SK-N-SH treated with all-trans-retinoic acid at 6 μM for 48 hours (cell line): ENCODE measurements at regions not wholly inside any gene's neighbourhood (a gene's known extent, or its start where the extent isn't known, plus 50 kb on each side); places are given as distances from the start of the nearest gene placed in this dataset.

Source experiments
- ATAC-seq: fragments of 200-7000 bp; cut with Tn5 transposase; 3 replicates; pipeline ENCODE4 v1.9.1; 2020; ENCODE audit warnings: mild to moderate bottlenecking, moderate library complexity
- ARNTL ChIP-seq: fragments of 450-650 bp; formaldehyde crosslinking; IDR thresholded peaks from 2 replicates; pipeline ENCODE4 v1.5.0; 2020; ENCODE audit warnings: low read depth, mild to moderate bottlenecking, moderate library complexity, borderline replicate concordance
- BACH2 ChIP-seq: fragments of 250-450 bp; sonication (Bioruptor Pico); IDR thresholded peaks from 2 replicates; pipeline ENCODE4 v1.9.0; 2021; ENCODE audit warnings: mild to moderate bottlenecking, borderline replicate concordance
- CSDC2 ChIP-seq: fragments of 250-450 bp; sonication (Bioruptor Pico); IDR thresholded peaks from 2 replicates; pipeline ENCODE4 v1.5.0; 2020; ENCODE audit warnings: mild to moderate bottlenecking, moderate library complexity
- ESRRG ChIP-seq: fragments of 250-450 bp; sonication (Bioruptor Pico); IDR thresholded peaks from 2 replicates; pipeline ENCODE4 v1.6.1; 2021; ENCODE audit warnings: mild to moderate bottlenecking
- GLIS3 ChIP-seq: fragments of 250-450 bp; sonication (Bioruptor Pico); IDR thresholded peaks from 2 replicates; pipeline ENCODE4 v1.5.0; 2020; ENCODE audit warnings: mild to moderate bottlenecking, moderate library complexity
- ISL1 ChIP-seq: fragments of 250-450 bp; sonication (Bioruptor Pico); IDR thresholded peaks from 2 replicates; pipeline ENCODE4 v2.1.2; 2022; ENCODE audit warnings: mild to moderate bottlenecking, moderate library complexity
- OSR1 ChIP-seq: fragments of 250-450 bp; sonication (Bioruptor Pico); IDR thresholded peaks from 2 replicates; pipeline ENCODE4 v1.8.0; 2022; ENCODE audit warnings: moderate library complexity, mild to moderate bottlenecking, inconsistent platforms
- PATZ1 ChIP-seq: fragments of 250-450 bp; sonication (Bioruptor Pico); IDR thresholded peaks from 2 replicates; pipeline ENCODE4 v1.8.0; 2020; ENCODE audit warnings: mild to moderate bottlenecking, moderate library complexity, borderline replicate concordance
- POU6F1 ChIP-seq: fragments of 250-450 bp; sonication (Bioruptor Pico); IDR thresholded peaks from 2 replicates; pipeline ENCODE4 v1.8.0; 2021; ENCODE audit warnings: low read depth, mild to moderate bottlenecking, moderate library complexity, borderline replicate concordance
- PPARA ChIP-seq: fragments of 250-450 bp; sonication (Bioruptor Pico); IDR thresholded peaks from 2 replicates; pipeline ENCODE4 v1.5.0; 2020; ENCODE audit warnings: mild to moderate bottlenecking, borderline replicate concordance
- RARB ChIP-seq: fragments of 250-450 bp; sonication (Bioruptor Pico); IDR thresholded peaks from 2 replicates; pipeline ENCODE4 v1.8.0; 2021; ENCODE audit warnings: mild to moderate bottlenecking, moderate library complexity
- SNAI2 ChIP-seq: fragments of 250-450 bp; sonication (Bioruptor Pico); IDR thresholded peaks from 2 replicates; pipeline ENCODE4 v1.5.0; 2020; ENCODE audit warnings: mild to moderate bottlenecking, moderate library complexity
- TCF4 ChIP-seq: fragments of 250-450 bp; sonication (Bioruptor Pico); IDR thresholded peaks from 2 replicates; pipeline ENCODE4 v1.8.0; 2021; ENCODE audit warnings: mild to moderate bottlenecking, moderate library complexity, borderline replicate concordance
- TOX ChIP-seq: fragments of 250-450 bp; sonication (Bioruptor Pico); IDR thresholded peaks from 2 replicates; pipeline ENCODE4 v1.8.0; 2021; ENCODE audit warnings: mild to moderate bottlenecking, moderate library complexity, borderline replicate concordance
- TSHZ2 ChIP-seq: fragments of 250-450 bp; sonication (Bioruptor Pico); IDR thresholded peaks from 2 replicates; pipeline ENCODE4 v1.5.0; 2020; ENCODE audit warnings: mild to moderate bottlenecking, moderate library complexity
- ZC3H10 ChIP-seq: fragments of 250-450 bp; sonication (Bioruptor Pico); IDR thresholded peaks from 2 replicates; pipeline ENCODE4 v1.5.1; 2021; ENCODE audit warnings: mild to moderate bottlenecking, moderate library complexity
- ZFP30 ChIP-seq: fragments of 450-650 bp; formaldehyde crosslinking; IDR thresholded peaks from 2 replicates; pipeline ENCODE4 v1.5.0; 2022; ENCODE audit warnings: mild to moderate bottlenecking, moderate library complexity
- ZNF565 ChIP-seq: fragments of 450-650 bp; formaldehyde crosslinking; conservative IDR thresholded peaks from 2 replicates; pipeline ENCODE4 v1.5.0; 2020; ENCODE audit warnings: low read depth, mild to moderate bottlenecking, moderate library complexity
- ZNF70 ChIP-seq: fragments of 450-650 bp; formaldehyde crosslinking; IDR thresholded peaks from 2 replicates; pipeline ENCODE4 v1.5.0; 2020; ENCODE audit warnings: mild to moderate bottlenecking, moderate library complexity
- ZNF8 ChIP-seq: fragments of 450-650 bp; formaldehyde crosslinking; IDR thresholded peaks from 2 replicates; pipeline ENCODE4 v1.5.0; 2020; ENCODE audit warnings: mild to moderate bottlenecking, moderate library complexity
- TF ChIP-seq, protein P1 (sequence below): fragments of 250-450 bp; sonication (Bioruptor Pico); IDR thresholded peaks from 2 replicates; pipeline ENCODE4 v1.5.1; 2020; ENCODE audit warnings: low read depth, mild to moderate bottlenecking, moderate library complexity
- TF ChIP-seq, protein P2 (sequence below): fragments of 250-450 bp; sonication (Bioruptor Pico); IDR thresholded peaks from 2 replicates; pipeline ENCODE4 v1.5.1; 2021; ENCODE audit warnings: mild to moderate bottlenecking, moderate library complexity

DNA sequence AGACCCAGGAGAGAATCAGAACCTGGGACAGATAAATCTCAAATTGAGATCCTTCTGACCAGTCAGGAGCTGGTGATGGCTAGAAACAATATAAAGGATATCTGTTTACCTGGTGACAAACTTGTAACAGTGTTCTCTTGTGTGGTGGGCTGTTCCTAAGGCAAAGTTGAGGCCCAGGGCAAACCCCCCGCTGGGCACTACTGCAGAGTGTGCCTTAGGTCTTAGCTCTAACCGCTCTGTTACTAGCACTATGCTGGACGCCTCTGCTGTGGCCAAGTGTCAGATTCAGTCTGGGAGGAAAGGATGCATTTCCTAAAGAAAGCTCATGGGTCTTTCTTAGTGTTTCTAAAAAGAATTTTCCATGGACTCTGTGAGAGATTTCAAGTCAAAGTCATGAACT lies 146.5 kb upstream of the MEIS2 start:
- no peak for ATAC-seq
- TF ChIP-seq TSHZ2 (CRISPR knock-in tag) (no peak), RARB (CRISPR knock-in tag) (no peak), TOX (CRISPR knock-in tag) (no peak), ZFP30 (CRISPR knock-in tag) (no peak), POU6F1 (CRISPR knock-in tag) (no peak), OSR1 (no peak), TCF4 (CRISPR knock-in tag) (no peak), CSDC2 (CRISPR knock-in tag) (no peak), PATZ1 (CRISPR knock-in tag) (no peak), SNAI2 (CRISPR knock-in tag) (no peak)
- TF ChIP-seq, protein P1, sequence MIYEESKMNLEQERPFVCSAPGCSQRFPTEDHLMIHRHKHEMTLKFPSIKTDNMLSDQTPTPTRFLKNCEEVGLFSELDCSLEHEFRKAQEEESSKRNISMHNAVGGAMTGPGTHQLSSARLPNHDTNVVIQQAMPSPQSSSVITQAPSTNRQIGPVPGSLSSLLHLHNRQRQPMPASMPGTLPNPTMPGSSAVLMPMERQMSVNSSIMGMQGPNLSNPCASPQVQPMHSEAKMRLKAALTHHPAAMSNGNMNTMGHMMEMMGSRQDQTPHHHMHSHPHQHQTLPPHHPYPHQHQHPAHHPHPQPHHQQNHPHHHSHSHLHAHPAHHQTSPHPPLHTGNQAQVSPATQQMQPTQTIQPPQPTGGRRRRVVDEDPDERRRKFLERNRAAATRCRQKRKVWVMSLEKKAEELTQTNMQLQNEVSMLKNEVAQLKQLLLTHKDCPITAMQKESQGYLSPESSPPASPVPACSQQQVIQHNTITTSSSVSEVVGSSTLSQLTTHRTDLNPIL: no peak
- TF ChIP-seq, all 23 proteins: peak for 0

- ATAC-seq: no peak
- TF ChIP-seq PATZ1 (CRISPR knock-in tag): no peak
- TF ChIP-seq, protein P1: no peak
- TF ChIP-seq RARB (CRISPR knock-in tag): no peak
- TF ChIP-seq ZC3H10 (CRISPR knock-in tag): no peak
- TF ChIP-seq CSDC2 (CRISPR knock-in tag): no peak
- TF ChIP-seq ZFP30 (CRISPR knock-in tag): no peak
- no peak for TF ChIP-seq ESRRG (CRISPR knock-in tag)
- TF ChIP-seq OSR1: no peak
- TF ChIP-seq ISL1 (CRISPR knock-in tag): no peak
- TF ChIP-seq ZNF565 (CRISPR knock-in tag): no peak
- TF ChIP-seq, all 23 proteins: peak for 0
These were observed 148.9 kb upstream of the MEIS2 start for GRCh38 chr15:37249249-37249648.

DNA sequence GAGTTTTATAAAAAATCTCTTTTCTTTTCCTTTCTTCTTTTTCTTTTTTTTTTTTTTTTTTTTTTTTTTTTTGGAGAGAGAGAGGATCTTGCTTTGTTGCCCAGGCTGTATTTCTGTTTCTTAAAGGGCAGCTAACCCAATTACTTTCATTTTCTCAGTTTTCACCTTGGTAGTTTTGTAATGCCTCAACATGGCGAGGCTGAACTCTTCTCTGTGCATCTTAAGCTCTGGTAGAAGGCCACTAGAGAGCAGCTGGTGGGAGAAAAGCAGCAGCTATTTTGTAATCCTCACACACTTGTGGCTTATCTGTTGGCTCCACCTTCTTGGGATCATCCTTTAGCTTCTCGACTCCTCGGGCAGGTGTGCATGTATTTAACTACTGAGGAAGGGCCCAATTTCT lies 152.2 kb upstream of the MEIS2 start:
- no peak for ATAC-seq
- no peak for TF ChIP-seq ISL1 (CRISPR knock-in tag)
- TF ChIP-seq TOX (CRISPR knock-in tag): no peak
- no peak for TF ChIP-seq PPARA (CRISPR knock-in tag)
- TF ChIP-seq, protein P2, sequence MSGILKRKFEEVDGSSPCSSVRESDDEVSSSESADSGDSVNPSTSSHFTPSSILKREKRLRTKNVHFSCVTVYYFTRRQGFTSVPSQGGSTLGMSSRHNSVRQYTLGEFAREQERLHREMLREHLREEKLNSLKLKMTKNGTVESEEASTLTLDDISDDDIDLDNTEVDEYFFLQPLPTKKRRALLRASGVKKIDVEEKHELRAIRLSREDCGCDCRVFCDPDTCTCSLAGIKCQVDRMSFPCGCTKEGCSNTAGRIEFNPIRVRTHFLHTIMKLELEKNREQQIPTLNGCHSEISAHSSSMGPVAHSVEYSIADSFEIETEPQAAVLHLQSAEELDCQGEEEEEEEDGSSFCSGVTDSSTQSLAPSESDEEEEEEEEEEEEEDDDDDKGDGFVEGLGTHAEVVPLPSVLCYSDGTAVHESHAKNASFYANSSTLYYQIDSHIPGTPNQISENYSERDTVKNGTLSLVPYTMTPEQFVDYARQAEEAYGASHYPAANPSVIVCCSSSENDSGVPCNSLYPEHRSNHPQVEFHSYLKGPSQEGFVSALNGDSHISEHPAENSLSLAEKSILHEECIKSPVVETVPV (CRISPR knock-in tag): no peak
- TF ChIP-seq ZNF8 (CRISPR knock-in tag): no peak
- TF ChIP-seq POU6F1 (CRISPR knock-in tag): no peak
- TF ChIP-seq ARNTL (CRISPR knock-in tag): no peak
- no peak for TF ChIP-seq RARB (CRISPR knock-in tag)
- TF ChIP-seq ZNF70: no peak
- no peak for TF ChIP-seq ESRRG (CRISPR knock-in tag)
- TF ChIP-seq GLIS3 (CRISPR knock-in tag): no peak
- TF ChIP-seq BACH2: no peak
